Activated CD8-positive, alpha-beta memory T cell treated with anti-CD3 and anti-CD28 coated beads, Interleukin-2, amount 10 ng/mL, durations not matched to agents 7 days and 5 days (primary cell): ENCODE measurements at regions not wholly inside any gene's neighbourhood (a gene's known extent, or its start where the extent isn't known, plus 50 kb on each side); places are given as distances from the start of the nearest gene placed in this dataset.

Source experiments
- ATAC-seq: fragments of 150-1000 bp; cut with Tn5 transposase; one replicate; pipeline ENCODE4 v1.10.0; 2021; ENCODE audit warnings: moderate library complexity
- CTCF ChIA-PET: fragments of 350-600 bp; sonication (Branson Sonifier 250); formaldehyde crosslinking; loops from one replicate; lab custom pipeline; 2021; ENCODE audit warnings: antibody characterized with exemption; lab: Charles Lee
- DNase-seq: peaks from one replicate; pipeline ENCODE4 v3.0.0-alpha.2; 2020
- H3K27ac Mint-ChIP-seq: one replicate; pipeline ENCODE4 v1.8.0; 2021; ENCODE audit warnings: mild to moderate bottlenecking, mixed read lengths
- H3K27me3 Mint-ChIP-seq: one replicate; pipeline ENCODE4 v1.8.0; 2021; ENCODE audit warnings: mixed read lengths
- H3K36me3 Mint-ChIP-seq: one replicate; pipeline ENCODE4 v1.8.0; 2021; ENCODE audit warnings: mild to moderate bottlenecking, mixed read lengths
- H3K4me1 Mint-ChIP-seq: one replicate; pipeline ENCODE4 v1.8.0; 2021; ENCODE audit warnings: mixed read lengths
- H3K4me3 Mint-ChIP-seq: one replicate; pipeline ENCODE4 v1.8.0; 2021; ENCODE audit warnings: mild to moderate bottlenecking, moderate library complexity, mixed read lengths
- H3K9me3 Mint-ChIP-seq: one replicate; pipeline ENCODE4 v1.8.0; 2022; ENCODE audit warnings: low read depth, mixed read lengths

GRCh38 chr4:184879271-184879670, 53.5 kb upstream of the ACSL1 start:
- no peak for DNase-seq
- Mint-ChIP-seq H3K4me1 (no peaks in the 10 kb centered on the region), H3K27me3 (peaks cover 25% of the 10 kb centered on the region), H3K36me3 (no peaks in the 10 kb centered on the region), H3K9me3 (no peaks in the 10 kb centered on the region), H3K4me3 (no peak overlapping the region), H3K27ac (no peak overlapping the region)
- CTCF ChIA-PET, result interaction anchor here (1.2 kb wide), 1 partner anchor 13 kb away, joined by 3 read pairs; no protein-coding TSS in a partner anchor
- no peak for ATAC-seq

DNA sequence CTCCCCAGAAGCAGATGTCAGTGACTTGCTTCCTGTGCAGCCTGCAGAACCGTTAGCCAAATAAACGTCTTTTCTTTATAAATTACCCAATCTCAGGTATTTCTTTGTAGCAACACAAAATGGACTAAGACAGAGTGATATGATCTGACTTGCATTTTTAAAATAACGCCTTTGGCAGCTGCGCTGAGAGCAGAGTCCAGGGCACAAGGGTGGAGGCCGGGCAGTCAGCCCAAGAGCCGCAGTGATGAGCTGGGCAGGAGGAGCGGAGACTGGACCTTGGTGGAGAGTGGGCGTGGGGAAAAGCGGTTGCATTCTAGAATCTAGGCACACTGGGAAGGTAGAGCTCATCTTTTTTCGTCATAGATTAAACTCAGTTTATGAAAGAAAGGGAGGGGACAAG, 56.5 kb upstream of the ACSL1 start:
- no peak overlapping the region for H3K27ac Mint-ChIP-seq
- CTCF ChIA-PET, result no interaction called here
- H3K27me3 Mint-ChIP-seq, result peaks cover 22% of the 10 kb centered on the region
- H3K36me3 Mint-ChIP-seq, result no peaks in the 10 kb centered on the region
- DNase-seq, result no peak
- H3K9me3 Mint-ChIP-seq, result no peaks in the 10 kb centered on the region
- no peaks in the 10 kb centered on the region for H3K4me1 Mint-ChIP-seq
- no peak for ATAC-seq
- no peak overlapping the region for H3K4me3 Mint-ChIP-seq

GRCh38 chr4:184883024-184883423, 57.3 kb upstream of the ACSL1 start:
- Mint-ChIP-seq H3K4me1 (no peaks in the 10 kb centered on the region), H3K4me3 (no peak overlapping the region), H3K27ac (no peak overlapping the region), H3K27me3 (peaks cover 22% of the 10 kb centered on the region), H3K9me3 (no peaks in the 10 kb centered on the region), H3K36me3 (no peaks in the 10 kb centered on the region)
- no peak for DNase-seq
- CTCF ChIA-PET, result interaction anchor here (0.9 kb wide), 1 partner anchor 17 kb away, joined by 3 read pairs; no protein-coding TSS in a partner anchor
- no peak for ATAC-seq

GRCh38 chr4:184884883-184885282, 59.1 kb upstream of the ACSL1 start:
- no peak for ATAC-seq
- no peaks in the 10 kb centered on the region for H3K36me3 Mint-ChIP-seq
- H3K9me3 Mint-ChIP-seq, result no peaks in the 10 kb centered on the region
- no peak for DNase-seq
- no peak overlapping the region for H3K27ac Mint-ChIP-seq
- CTCF ChIA-PET, result no interaction called here
- peaks cover 21% of the 10 kb centered on the region for H3K27me3 Mint-ChIP-seq
- no peaks in the 10 kb centered on the region for H3K4me1 Mint-ChIP-seq
- no peak overlapping the region for H3K4me3 Mint-ChIP-seq

GRCh38 chr4:184885602-184886001, 59.8 kb upstream of the ACSL1 start:
- no peaks in the 10 kb centered on the region for H3K36me3 Mint-ChIP-seq
- DNase-seq, result no peak
- no peaks in the 10 kb centered on the region for H3K9me3 Mint-ChIP-seq
- ATAC-seq, result no peak
- H3K27me3 Mint-ChIP-seq, result peaks cover 24% of the 10 kb centered on the region
- CTCF ChIA-PET, result no interaction called here
- no peak overlapping the region for H3K27ac Mint-ChIP-seq
- H3K4me3 Mint-ChIP-seq, result no peak overlapping the region
- no peaks in the 10 kb centered on the region for H3K4me1 Mint-ChIP-seq

- H3K27ac Mint-ChIP-seq, result no peak overlapping the region
- no peaks in the 10 kb centered on the region for H3K4me1 Mint-ChIP-seq
- DNase-seq, result no peak
- no peak for ATAC-seq
- CTCF ChIA-PET, result no interaction called here
- H3K9me3 Mint-ChIP-seq, result no peaks in the 10 kb centered on the region
- H3K36me3 Mint-ChIP-seq, result no peaks in the 10 kb centered on the region
- H3K4me3 Mint-ChIP-seq, result no peak overlapping the region
- peaks cover 20% of the 10 kb centered on the region for H3K27me3 Mint-ChIP-seq
These were observed 61.6 kb upstream of the ACSL1 start for GRCh38 chr4:184887333-184887732.

DNA sequence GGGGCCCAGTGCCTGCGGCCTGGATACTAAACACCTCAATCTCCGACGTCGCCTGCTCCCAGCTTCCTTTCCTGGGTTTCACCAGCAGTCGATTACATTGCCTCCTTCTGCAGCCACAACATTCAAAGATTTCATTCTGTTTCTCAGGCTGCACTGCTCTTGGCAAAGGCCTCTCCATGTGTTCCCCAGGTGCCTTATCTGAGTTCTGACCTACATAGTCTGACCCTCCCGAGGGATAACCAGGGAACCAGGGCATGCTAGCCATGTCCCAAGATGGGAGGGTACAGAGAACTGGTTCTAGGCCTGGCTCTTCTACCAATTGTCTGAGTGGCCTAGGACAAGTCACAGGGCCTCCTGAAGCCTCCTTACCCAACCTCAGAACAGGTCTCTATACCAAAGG, 62.2 kb upstream of the ACSL1 start:
- Mint-ChIP-seq H3K9me3 (no peaks in the 10 kb centered on the region), H3K4me1 (no peaks in the 10 kb centered on the region), H3K36me3 (no peaks in the 10 kb centered on the region), H3K27me3 (peaks cover 23% of the 10 kb centered on the region), H3K4me3 (no peak overlapping the region), H3K27ac (no peak overlapping the region)
- CTCF ChIA-PET, result no interaction called here
- no peak for ATAC-seq
- no peak for DNase-seq

GRCh38 chr4:184889666-184890335, 64.0 kb upstream of the ACSL1 start:
- no peaks in the 10 kb centered on the region for H3K36me3 Mint-ChIP-seq
- DNase-seq, result no peak
- CTCF ChIA-PET, result no interaction called here
- H3K27me3 Mint-ChIP-seq, result peaks cover 38% of the 10 kb centered on the region
- no peak for ATAC-seq
- H3K27ac Mint-ChIP-seq, result no peak overlapping the region
- no peaks in the 10 kb centered on the region for H3K4me1 Mint-ChIP-seq
- H3K9me3 Mint-ChIP-seq, result no peaks in the 10 kb centered on the region
- H3K4me3 Mint-ChIP-seq, result no peak overlapping the region

DNA sequence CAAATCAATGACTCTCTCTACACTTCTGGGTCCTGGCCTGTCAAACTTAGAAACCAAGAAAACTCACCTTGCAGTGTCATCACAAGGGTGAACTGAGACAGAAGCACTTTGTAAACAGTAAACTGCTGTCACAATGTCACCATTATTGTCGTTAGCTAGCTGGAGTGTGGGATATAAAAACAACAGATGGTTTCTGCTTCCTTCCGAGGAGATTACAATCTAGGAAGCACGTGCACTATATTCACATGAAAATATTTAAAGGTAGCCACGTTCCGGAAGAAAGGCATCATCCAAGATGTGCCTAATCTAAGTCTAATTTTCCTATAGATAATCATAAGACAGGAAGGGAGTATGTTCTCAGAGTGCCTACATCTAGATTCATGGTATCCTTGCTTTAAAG, 64.7 kb upstream of the ACSL1 start:
- Mint-ChIP-seq H3K4me1 (no peaks in the 10 kb centered on the region), H3K4me3 (no peak overlapping the region), H3K9me3 (no peaks in the 10 kb centered on the region), H3K27me3 (peaks cover 41% of the 10 kb centered on the region), H3K36me3 (no peaks in the 10 kb centered on the region), H3K27ac (no peak overlapping the region)
- ATAC-seq (no peak), DNase-seq (no peak)
- CTCF ChIA-PET, result no interaction called here

DNA sequence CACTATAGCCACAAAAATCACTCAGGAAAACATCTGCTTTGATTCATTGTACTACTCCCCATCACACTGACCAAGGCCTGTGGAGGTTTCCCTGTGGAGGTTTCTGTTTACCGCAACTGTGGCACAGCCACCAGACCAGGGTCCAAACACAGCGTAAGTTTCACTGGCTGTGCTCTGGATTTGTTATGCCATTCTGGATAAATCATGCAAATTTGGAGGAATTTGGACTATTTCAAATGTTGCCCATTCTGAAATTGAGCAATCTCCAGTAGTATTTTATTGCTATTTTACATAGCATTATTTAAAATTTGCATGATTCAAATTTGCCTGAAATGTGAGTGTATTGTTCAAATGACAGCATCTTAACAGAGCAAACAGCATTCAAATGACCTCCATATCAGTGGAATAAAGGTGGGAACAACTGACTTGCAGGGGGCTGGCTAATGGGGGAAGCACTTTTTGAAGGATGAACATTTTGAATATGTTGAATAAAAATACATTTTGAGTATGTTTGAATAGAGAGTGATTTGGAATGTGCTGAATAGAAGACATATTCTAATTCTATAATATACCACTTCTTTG, 66.1 kb upstream of the ACSL1 start:
- DNase-seq, result no peak
- no peaks in the 10 kb centered on the region for H3K4me1 Mint-ChIP-seq
- ATAC-seq, result no peak
- H3K36me3 Mint-ChIP-seq, result no peaks in the 10 kb centered on the region
- no peak overlapping the region for H3K4me3 Mint-ChIP-seq
- peaks cover 40% of the 10 kb centered on the region for H3K27me3 Mint-ChIP-seq
- CTCF ChIA-PET, result interaction anchor here (0.7 kb wide), 1 partner anchor 13 kb away, joined by 3 read pairs; no protein-coding TSS in a partner anchor
- H3K9me3 Mint-ChIP-seq, result no peaks in the 10 kb centered on the region
- H3K27ac Mint-ChIP-seq, result no peak overlapping the region

DNA sequence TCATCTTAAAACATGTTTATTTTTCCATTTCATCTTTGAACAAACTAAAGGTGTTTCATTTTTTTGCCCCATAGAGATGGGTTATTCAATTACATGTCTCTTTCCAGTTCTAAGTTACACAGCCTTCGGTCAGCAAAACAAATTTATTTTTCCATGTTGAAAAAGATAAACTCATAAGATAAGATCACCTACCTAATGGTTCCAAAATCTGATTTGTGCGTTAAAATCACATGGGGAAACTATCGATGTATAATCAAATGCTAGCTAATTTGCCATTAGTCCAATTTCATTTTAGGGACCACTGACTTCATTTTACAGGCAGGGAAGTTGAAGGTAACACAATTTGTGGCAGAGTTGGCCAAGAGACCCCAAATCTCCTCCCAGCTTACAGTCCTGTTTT, 67.2 kb upstream of the ACSL1 start:
- peaks cover 44% of the 10 kb centered on the region for H3K27me3 Mint-ChIP-seq
- no peaks in the 10 kb centered on the region for H3K4me1 Mint-ChIP-seq
- no peak overlapping the region for H3K27ac Mint-ChIP-seq
- CTCF ChIA-PET, result interaction anchor here (1.3 kb wide), 1 partner anchor 9 kb away, joined by 3 read pairs; no protein-coding TSS in a partner anchor
- no peaks in the 10 kb centered on the region for H3K36me3 Mint-ChIP-seq
- DNase-seq (no peak), ATAC-seq (no peak)
- H3K4me3 Mint-ChIP-seq, result no peak overlapping the region
- H3K9me3 Mint-ChIP-seq, result no peaks in the 10 kb centered on the region

DNA sequence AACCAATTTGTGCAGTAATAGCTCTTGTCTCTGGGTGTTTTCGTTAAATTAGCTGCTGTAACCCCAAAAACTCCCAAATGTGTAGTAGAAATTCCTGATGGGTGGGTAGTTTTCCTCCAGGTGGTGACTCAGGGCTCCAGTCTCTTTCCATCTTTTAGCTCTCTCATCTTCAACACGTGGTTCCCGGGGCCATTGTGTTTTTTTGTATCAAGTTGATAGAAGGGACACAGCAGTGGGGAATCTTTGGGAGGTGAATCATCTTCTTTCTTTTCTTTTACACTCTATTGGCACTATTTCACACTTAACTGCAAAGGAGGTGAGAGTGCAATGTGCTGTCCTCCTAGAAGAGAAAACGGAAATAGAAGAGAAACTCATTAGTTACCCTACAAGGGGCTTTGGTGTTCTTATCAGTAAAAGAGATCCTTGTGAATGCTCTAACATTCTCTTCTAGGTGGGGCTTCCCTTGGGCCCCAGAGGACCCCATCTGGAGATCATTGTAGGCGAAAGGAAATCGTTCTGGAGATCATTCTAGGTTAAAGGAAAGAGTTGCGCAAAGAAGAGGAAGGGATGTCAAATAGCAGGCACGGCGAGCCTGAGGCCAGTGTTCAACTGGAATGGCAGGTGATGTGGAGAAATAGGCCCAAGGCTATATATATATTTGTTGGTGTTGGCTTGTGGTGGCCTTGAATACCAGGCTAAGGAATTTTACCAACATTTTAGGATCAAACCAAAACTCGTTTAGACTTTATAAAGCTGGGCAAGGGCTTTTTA, 68.2 kb upstream of the ACSL1 start:
- CTCF ChIA-PET, result interaction anchor here (1.3 kb wide), 1 partner anchor 10 kb away, joined by 3 read pairs; no protein-coding TSS in a partner anchor
- Mint-ChIP-seq H3K27ac (no peak overlapping the region), H3K27me3 (peaks cover 44% of the 10 kb centered on the region)

GRCh38 chr4:184895012-184895695, 69.4 kb upstream of the ACSL1 start:
- CTCF ChIA-PET, result no interaction called here

More for the DNA sequence above, 68.2 kb upstream of the ACSL1 start:
- H3K9me3 Mint-ChIP-seq, result no peaks in the 10 kb centered on the region
- no peak overlapping the region for H3K4me3 Mint-ChIP-seq
- H3K4me1 Mint-ChIP-seq, result peaks cover 5% of the 10 kb centered on the region
- H3K36me3 Mint-ChIP-seq, result no peaks in the 10 kb centered on the region
- ATAC-seq (no peak), DNase-seq (no peak)

More at GRCh38 chr4:184895012-184895695, 69.4 kb upstream of the ACSL1 start:
- no peak overlapping the region for H3K27ac Mint-ChIP-seq
- DNase-seq, result no peak
- no peak for ATAC-seq
- H3K4me3 Mint-ChIP-seq, result no peak overlapping the region
- no peaks in the 10 kb centered on the region for H3K36me3 Mint-ChIP-seq
- peaks cover 7% of the 10 kb centered on the region for H3K4me1 Mint-ChIP-seq
- no peaks in the 10 kb centered on the region for H3K9me3 Mint-ChIP-seq
- H3K27me3 Mint-ChIP-seq, result peaks cover 44% of the 10 kb centered on the region
